GM18909 (cell line): ENCODE measurements at regions not wholly inside any gene's neighbourhood (a gene's known extent, or its start where the extent isn't known, plus 50 kb on each side); places are given as distances from the start of the nearest gene placed in this dataset.
"Not testable (repeated sequence)": the region's sequence is repeated elsewhere in the genome, so short reads cannot be mapped to it uniquely, and the experiment has no call there.

Experiments
- ATAC-seq: cut with Tn5 transposase; IDR thresholded peaks from one replicate; pipeline ENCODE4 v1.9.1; 2021; ENCODE audit warnings: mild to moderate bottlenecking; ENCODE audit not compliant: unreplicated experiment, poor library complexity

DNA sequence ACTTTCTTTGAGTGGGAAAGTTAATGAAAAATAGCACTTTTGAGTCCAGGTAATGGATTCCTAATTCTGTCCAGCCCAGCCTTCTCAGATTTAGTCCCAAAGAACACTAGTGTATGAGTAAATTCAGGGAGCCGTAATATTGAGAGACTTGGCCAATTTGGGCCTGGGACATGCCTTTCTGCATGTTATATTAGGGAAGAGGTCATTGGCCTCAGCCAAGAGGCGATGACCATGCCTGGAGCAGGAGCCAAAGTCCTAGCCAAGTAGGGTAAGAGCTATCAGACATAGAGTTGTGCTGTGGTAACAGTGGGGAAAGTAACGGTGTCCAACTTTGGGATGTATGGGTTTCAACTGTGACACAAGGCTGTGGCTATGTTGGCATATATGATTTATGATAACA lies 336.5 kb upstream of the ZNF804A start:
- no peak for ATAC-seq

- ATAC-seq, result no peak
Measured at GRCh38 chr2:184268900-184269477, 329.3 kb upstream of the ZNF804A start.

DNA sequence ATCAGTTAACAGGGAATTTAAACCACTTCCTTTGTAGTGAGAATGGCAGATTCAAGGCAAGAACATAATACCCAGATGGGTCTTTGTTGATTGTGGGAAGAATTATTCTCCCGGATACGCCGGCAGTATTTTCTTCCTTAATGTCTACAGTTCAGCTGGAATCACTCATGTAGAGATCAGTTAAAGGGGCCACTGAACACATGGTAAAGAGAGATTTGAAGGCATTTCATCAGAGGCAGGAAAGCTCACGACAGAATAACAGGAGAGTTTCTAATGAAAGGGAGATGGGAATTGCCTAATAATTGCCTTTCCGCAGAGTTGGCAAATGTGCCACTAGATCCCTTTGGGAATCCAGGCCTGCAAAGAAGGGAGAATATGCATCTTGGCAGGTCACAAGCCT lies 327.7 kb upstream of the ZNF804A start:
- no peak for ATAC-seq

DNA sequence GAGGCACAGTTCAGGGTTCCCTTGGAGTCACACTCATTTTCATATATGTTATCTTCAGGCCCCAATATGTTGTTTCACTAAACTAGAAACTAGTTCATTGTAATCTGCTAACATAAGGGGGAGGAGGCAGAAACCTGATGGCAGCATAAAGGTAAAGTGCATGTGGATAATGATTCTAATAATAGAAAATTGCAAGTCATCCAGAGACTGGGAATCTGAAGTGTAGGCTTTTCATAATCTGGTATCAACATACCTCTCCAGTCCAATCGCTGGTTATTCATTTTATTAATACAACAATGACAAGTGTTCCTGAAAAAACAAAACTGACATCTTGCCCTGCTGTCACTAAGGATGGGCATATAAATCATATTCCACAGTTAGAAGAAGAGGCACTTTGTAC lies 326.3 kb upstream of the ZNF804A start:
- ATAC-seq, result no peak

DNA sequence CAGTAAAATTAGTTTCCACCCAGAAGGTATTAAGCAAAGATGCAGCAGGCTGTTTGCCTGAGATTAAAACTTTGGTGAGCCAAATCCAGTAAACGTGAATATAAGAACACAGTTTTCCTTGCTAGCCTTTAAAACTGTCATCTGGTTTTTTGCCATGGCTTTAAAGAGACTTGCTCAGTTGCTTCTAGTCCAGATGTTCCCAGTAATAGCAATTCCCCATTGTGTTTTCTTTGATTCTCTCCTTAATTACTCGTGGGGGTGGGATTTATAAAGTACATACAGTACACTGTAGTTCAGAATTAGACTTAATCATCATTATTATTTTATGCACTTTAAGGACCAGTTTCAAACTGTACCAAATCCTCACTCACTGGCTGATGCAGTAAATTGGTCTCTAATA lies 303.5 kb upstream of the ZNF804A start:
- no peak for ATAC-seq

- ATAC-seq, result no peak
Measured at GRCh38 chr2:184297085-184297484, 301.2 kb upstream of the ZNF804A start.

- no peak for ATAC-seq
Measured at GRCh38 chr2:184302506-184302905, 295.8 kb upstream of the ZNF804A start.

DNA sequence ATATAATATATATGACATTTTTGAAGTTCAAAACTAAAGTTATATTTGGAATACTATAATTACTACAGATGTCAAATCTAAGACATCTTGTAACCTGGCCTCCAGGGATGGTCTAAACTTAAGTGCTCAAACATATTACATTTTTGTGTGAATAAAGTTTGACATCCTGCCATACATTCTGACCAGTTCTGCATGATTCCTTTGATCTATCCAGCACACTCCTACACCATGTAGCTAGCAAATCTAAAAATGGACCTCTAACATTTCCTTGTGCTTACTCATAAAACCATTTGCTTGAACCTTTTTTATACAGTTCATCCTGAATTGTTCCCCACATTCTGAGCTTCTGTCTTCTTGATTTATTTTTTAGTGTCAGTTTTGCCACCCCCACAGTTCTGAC lies 294.3 kb upstream of the ZNF804A start:
- ATAC-seq, result no peak

DNA sequence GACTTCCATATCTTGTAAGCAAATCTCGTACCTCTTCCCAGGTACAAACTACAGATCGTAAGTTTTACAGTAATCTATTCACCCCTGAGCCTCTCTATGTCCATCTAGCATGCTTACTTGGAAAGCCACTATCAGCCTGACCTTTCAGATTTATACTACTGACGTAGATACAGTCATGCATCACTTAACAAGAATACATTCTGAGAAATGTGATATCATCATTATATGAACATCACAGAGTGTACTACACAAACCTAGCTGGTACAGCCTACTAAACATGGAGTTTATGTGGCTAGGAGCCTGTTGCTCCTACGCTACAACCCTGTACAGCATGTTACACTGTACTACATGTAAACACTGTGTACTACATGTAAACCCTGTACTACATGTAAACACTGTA lies 293.2 kb upstream of the ZNF804A start:
- no peak for ATAC-seq

DNA sequence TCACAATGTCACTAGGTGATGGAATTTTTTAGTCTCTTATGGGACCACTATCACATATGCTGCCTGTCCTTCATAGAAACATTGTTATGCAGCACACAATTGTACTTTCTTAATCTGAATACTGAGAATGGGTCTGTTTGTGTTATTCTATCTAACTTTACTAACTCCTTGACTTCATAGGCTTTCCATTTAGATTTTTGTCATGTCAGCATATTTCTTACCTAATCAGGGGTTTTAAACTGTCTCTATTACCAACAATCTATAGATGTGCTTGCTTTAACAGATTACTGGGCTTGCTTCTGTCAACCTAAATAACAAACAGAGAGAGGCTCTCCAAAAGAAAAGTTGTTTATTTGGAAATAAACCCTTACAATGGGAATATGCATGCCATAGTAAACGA lies 289.6 kb upstream of the ZNF804A start:
- ATAC-seq, result no peak

GRCh38 chr2:184312970-184313369 lies 285.4 kb upstream of the ZNF804A start:
- no peak for ATAC-seq

DNA sequence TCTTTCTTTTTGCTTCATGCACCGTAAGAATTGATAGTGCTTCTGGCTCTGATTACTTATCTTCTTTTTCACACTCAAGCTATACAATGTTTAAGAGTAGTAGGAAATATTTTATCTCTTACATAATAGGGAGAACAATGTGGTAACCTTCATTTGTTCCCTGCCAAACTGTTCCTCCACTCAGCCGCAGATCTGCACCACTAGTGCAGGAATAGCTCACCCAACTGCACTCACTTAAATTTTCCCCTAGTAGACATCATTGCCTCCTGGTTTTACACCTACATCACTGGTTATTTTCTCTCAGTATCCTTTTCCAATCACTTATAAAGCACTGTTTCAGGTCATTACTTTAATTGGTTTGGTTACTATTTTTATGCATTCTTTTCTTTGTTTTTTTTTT lies 283.5 kb upstream of the ZNF804A start:
- ATAC-seq, result no peak

- ATAC-seq, result no peak
Measured at GRCh38 chr2:184316921-184317320, 281.4 kb upstream of the ZNF804A start.

DNA sequence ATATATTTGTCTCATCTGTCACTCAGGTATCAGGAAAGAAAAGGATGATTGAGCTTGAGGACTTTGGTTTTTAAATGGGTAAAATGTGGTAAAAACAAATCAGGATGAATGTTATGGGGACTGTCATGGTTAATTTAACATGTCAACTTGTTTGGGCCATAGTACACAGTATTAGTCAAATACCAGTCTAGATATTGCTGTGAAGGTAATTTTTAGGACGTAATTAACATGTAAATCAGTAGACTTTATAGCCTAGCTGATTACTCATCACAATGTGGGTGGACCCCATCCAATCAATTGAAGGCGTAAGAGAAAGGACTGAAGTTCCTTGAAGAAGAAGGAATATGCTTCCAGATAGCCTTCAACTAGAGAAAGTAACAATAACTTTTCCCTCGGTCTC lies 275.7 kb upstream of the ZNF804A start:
- no peak for ATAC-seq

DNA sequence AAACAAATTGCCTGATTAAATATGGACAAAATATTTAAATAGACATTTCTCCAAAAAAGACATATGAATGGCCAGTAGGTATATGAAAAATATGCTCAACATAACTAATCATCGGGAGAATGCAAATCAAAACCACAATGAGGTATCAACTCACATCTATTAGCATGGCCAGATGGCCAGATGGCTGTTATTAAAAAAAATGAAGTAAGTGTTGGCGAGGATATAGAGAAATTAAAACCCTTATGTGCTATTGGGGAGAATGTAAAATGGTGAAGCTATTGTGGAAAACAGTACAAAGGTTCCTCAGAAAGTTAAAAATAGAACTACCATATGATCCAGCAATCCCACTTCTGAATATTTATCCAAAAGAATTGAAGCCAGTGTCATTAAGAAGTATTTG lies 272.3 kb upstream of the ZNF804A start:
- no peak for ATAC-seq

GRCh38 chr2:184327805-184328204 lies 270.5 kb upstream of the ZNF804A start:
- ATAC-seq, result not testable (repeated sequence)

GRCh38 chr2:184330561-184330960 lies 267.8 kb upstream of the ZNF804A start:
- not testable (repeated sequence) for ATAC-seq

- no peak for ATAC-seq
Measured at GRCh38 chr2:184336688-184337087, 261.6 kb upstream of the ZNF804A start.

- ATAC-seq, result no peak
Measured at GRCh38 chr2:184338771-184339170, 259.6 kb upstream of the ZNF804A start.

GRCh38 chr2:184339966-184340365 lies 258.4 kb upstream of the ZNF804A start:
- no peak for ATAC-seq

DNA sequence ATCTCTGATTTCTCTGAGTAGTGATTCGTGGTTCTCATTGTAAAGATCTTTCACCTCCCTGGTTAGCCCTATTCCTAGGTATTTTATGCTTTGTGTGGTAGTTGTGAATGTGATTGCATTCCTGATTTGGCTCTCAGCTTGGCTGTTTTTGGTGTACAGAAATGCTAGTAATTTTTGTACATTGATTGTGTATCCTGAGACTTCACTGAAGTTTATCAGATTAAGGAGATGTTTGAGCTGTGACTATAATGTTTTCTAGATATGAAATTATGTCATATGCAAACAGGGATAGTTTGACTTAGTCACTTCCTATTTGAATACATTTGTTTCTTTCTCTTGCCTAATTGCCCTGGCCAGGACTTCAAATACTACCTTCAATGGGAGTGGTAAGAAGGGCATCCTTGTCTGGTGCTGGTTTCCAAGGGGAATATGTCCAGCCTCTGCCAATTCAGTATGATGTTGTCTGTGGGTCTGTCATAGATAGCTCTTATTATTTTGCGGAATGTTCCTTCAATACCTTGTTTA lies 251.9 kb upstream of the ZNF804A start:
- no peak for ATAC-seq

GRCh38 chr2:184351126-184351525 lies 247.2 kb upstream of the ZNF804A start:
- no peak for ATAC-seq

GRCh38 chr2:184357033-184357432 lies 241.3 kb upstream of the ZNF804A start:
- peak; percentile 51 for ATAC-seq
